ENCODE measurements at regions not wholly inside any gene's neighbourhood (a gene's known extent, or its start where the extent isn't known, plus 50 kb on each side); places are given as distances from the start of the nearest gene placed in this dataset.

GRCh38 chr2:175585496-175585895 lies 404.0 kb upstream of the ATP5MC3 start:
- Histone ChIP-seq H3K27me3 (no peaks in the 10 kb centered on the region), H3K9me3 (no peaks in the 10 kb centered on the region), H3K27ac (no peak overlapping the region), H3K4me3 (no peak overlapping the region), H3K36me3 (no peaks in the 10 kb centered on the region), H3K4me1 (no peaks in the 10 kb centered on the region)
- TF ChIP-seq POLR2A (IDR thresholded peaks at IDR 0.05): no peak
- no peak for TF ChIP-seq CTCF (IDR thresholded peaks at IDR 0.05)
- DNase-seq: no peak
- intact Hi-C loops (cut with DNase I; ENCODE audit: low total_unique reads): no loop called here

GRCh38 chr2:175580652-175581051 lies 399.1 kb upstream of the ATP5MC3 start:
- Histone ChIP-seq H3K27me3 (no peaks in the 10 kb centered on the region), H3K4me1 (no peaks in the 10 kb centered on the region), H3K9me3 (no peaks in the 10 kb centered on the region), H3K27ac (no peak overlapping the region), H3K36me3 (no peaks in the 10 kb centered on the region), H3K4me3 (no peak overlapping the region)
- intact Hi-C loops (cut with DNase I; ENCODE audit: low total_unique reads): no loop called here
- no peak for DNase-seq
- TF ChIP-seq CTCF (IDR thresholded peaks at IDR 0.05): no peak
- no peak for TF ChIP-seq POLR2A (IDR thresholded peaks at IDR 0.05)

GRCh38 chr2:175579646-175580045 lies 398.1 kb upstream of the ATP5MC3 start:
- Histone ChIP-seq H3K36me3 (no peaks in the 10 kb centered on the region), H3K4me3 (no peak overlapping the region), H3K27ac (no peak overlapping the region), H3K9me3 (no peaks in the 10 kb centered on the region), H3K27me3 (no peaks in the 10 kb centered on the region), H3K4me1 (no peaks in the 10 kb centered on the region)
- intact Hi-C loops (cut with DNase I; ENCODE audit: low total_unique reads): no loop called here
- DNase-seq: no peak
- TF ChIP-seq POLR2A (IDR thresholded peaks at IDR 0.05) (no peak), CTCF (IDR thresholded peaks at IDR 0.05) (no peak)

GRCh38 chr2:175577368-175577970 lies 396.0 kb upstream of the ATP5MC3 start:
- Histone ChIP-seq H3K9me3 (no peaks in the 10 kb centered on the region), H3K4me1 (no peaks in the 10 kb centered on the region), H3K27me3 (no peaks in the 10 kb centered on the region), H3K27ac (no peak overlapping the region), H3K4me3 (no peak overlapping the region), H3K36me3 (no peaks in the 10 kb centered on the region)
- DNase-seq: no peak
- TF ChIP-seq CTCF (IDR thresholded peaks at IDR 0.05) (no peak), POLR2A (IDR thresholded peaks at IDR 0.05) (no peak)
- intact Hi-C loops (cut with DNase I; ENCODE audit: low total_unique reads): no loop called here

GRCh38 chr2:175576875-175577274 lies 395.4 kb upstream of the ATP5MC3 start:
- no peak for DNase-seq
- Histone ChIP-seq H3K27me3 (no peaks in the 10 kb centered on the region), H3K27ac (no peak overlapping the region), H3K9me3 (no peaks in the 10 kb centered on the region), H3K4me1 (no peaks in the 10 kb centered on the region), H3K36me3 (no peaks in the 10 kb centered on the region), H3K4me3 (no peak overlapping the region)
- intact Hi-C loops (cut with DNase I; ENCODE audit: low total_unique reads): no loop called here
- no peak for TF ChIP-seq POLR2A (IDR thresholded peaks at IDR 0.05)
- TF ChIP-seq CTCF (IDR thresholded peaks at IDR 0.05): no peak

Data from uterus (tissue), 3 donors.